ENCODE measurements at regions not wholly inside any gene's neighbourhood (a gene's known extent, or its start where the extent isn't known, plus 50 kb on each side); places are given as distances from the start of the nearest gene placed in this dataset.

GRCh38 chr12:85733984-85734383 lies 102.2 kb downstream of the RASSF9 start:
- no peaks in the 10 kb centered on the region for H3K4me1 Mint-ChIP-seq (ENCODE audit: low read depth)
- no peaks in the 10 kb centered on the region for H3K36me3 Mint-ChIP-seq (ENCODE audit: low read depth)
- no peak for DNase-seq
- H3K27ac Mint-ChIP-seq, result no peak overlapping the region
- H3K9me3 Mint-ChIP-seq, result no peaks in the 10 kb centered on the region; the same call in 1 of the 2 replicates
- TF ChIP-seq, protein P1, sequence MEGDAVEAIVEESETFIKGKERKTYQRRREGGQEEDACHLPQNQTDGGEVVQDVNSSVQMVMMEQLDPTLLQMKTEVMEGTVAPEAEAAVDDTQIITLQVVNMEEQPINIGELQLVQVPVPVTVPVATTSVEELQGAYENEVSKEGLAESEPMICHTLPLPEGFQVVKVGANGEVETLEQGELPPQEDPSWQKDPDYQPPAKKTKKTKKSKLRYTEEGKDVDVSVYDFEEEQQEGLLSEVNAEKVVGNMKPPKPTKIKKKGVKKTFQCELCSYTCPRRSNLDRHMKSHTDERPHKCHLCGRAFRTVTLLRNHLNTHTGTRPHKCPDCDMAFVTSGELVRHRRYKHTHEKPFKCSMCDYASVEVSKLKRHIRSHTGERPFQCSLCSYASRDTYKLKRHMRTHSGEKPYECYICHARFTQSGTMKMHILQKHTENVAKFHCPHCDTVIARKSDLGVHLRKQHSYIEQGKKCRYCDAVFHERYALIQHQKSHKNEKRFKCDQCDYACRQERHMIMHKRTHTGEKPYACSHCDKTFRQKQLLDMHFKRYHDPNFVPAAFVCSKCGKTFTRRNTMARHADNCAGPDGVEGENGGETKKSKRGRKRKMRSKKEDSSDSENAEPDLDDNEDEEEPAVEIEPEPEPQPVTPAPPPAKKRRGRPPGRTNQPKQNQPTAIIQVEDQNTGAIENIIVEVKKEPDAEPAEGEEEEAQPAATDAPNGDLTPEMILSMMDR (IDR thresholded peaks at IDR 0.05), result no peak
- peaks cover 3% of the 10 kb centered on the region; the same call in 1 of the 2 replicates for H3K27me3 Mint-ChIP-seq (ENCODE audit: insufficient read depth)
- H3K4me3 Mint-ChIP-seq, result no peak overlapping the region

DNA sequence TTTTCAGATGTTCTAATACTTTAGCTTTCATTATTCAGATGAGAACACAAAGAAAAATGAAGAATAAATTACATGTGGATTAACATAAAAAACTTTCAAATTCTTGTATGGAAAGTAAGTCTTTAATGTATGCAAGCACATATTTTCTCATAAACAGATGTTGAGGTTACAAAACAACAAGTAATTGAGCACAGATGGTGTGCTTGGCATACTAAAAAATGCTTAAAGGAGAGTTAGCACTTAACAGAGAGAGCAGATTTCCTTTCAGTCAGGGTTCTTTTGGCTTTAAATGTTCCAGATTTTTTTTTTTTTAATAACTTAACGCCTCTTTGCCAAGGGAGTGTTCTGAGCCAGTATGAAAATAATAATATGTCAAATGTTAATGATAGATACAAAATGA lies 96.0 kb downstream of the RASSF9 start:
- no peak overlapping the region for H3K4me3 Mint-ChIP-seq
- no peaks in the 10 kb centered on the region; the same call in 1 of the 2 replicates for H3K27me3 Mint-ChIP-seq (ENCODE audit: insufficient read depth)
- H3K27ac Mint-ChIP-seq, result no peak overlapping the region
- TF ChIP-seq, protein P1 (IDR thresholded peaks at IDR 0.05), result no peak
- DNase-seq, result no peak
- peaks cover 21% of the 10 kb centered on the region; the same call in 1 of the 2 replicates for H3K9me3 Mint-ChIP-seq
- no peaks in the 10 kb centered on the region for H3K4me1 Mint-ChIP-seq (ENCODE audit: low read depth)
- H3K36me3 Mint-ChIP-seq (ENCODE audit: low read depth), result peaks cover 5% of the 10 kb centered on the region; the same call in 1 of the 2 replicates

GRCh38 chr12:85741046-85741445 lies 95.2 kb downstream of the RASSF9 start:
- no peak overlapping the region for H3K4me3 Mint-ChIP-seq
- no peaks in the 10 kb centered on the region for H3K4me1 Mint-ChIP-seq (ENCODE audit: low read depth)

DNA sequence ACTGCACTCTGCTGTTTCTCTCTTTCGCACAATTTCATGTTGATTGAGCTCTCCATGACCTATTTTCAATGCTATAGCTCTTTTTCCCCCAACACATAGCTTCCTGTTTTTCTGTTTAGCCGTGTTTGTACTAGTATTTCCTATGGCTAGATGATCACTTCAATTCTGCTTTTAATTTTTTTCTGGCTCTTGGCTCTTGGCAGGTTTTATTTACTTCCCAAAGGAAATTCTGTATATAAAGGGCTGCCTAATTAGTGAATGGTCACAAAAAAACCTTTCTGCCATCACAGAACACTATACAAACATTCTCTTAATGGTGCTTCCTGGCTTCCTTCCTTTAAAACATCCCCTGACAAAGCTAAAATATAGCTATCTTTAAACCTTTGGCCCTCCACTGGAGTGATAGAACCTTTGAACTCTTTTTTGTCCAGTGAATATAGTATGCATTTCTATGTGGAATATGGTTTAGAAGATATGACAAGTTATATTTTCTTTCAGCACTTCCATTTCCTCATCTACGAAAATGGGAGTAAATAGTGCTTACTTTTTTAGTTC lies 88.2 kb downstream of the RASSF9 start:
- H3K9me3 Mint-ChIP-seq, result peaks cover 3% of the 10 kb centered on the region; the same call in 1 of the 2 replicates
- H3K4me1 Mint-ChIP-seq (ENCODE audit: low read depth), result no peaks in the 10 kb centered on the region
- no peak overlapping the region for H3K27ac Mint-ChIP-seq
- H3K27me3 Mint-ChIP-seq (ENCODE audit: insufficient read depth), result no peaks in the 10 kb centered on the region
- DNase-seq, result no peak
- no peaks in the 10 kb centered on the region for H3K36me3 Mint-ChIP-seq (ENCODE audit: low read depth)
- no peak overlapping the region for H3K4me3 Mint-ChIP-seq
- TF ChIP-seq, protein P1 (IDR thresholded peaks at IDR 0.05), result no peak

More at GRCh38 chr12:85741046-85741445, 95.2 kb downstream of the RASSF9 start:
- Mint-ChIP-seq H3K27me3 (ENCODE audit: insufficient read depth) (no peaks in the 10 kb centered on the region; the same call in 1 of the 2 replicates), H3K27ac (no peak overlapping the region), H3K9me3 (peaks cover 21% of the 10 kb centered on the region; the same call in 1 of the 2 replicates), H3K36me3 (ENCODE audit: low read depth) (peaks cover 5% of the 10 kb centered on the region; the same call in 1 of the 2 replicates)
- DNase-seq, result no peak
- TF ChIP-seq, protein P1 (IDR thresholded peaks at IDR 0.05), result no peak

Data from HFFc6 (cell line).